Gastrocnemius medialis (tissue), 4 donors: ENCODE measurements at regions not wholly inside any gene's neighbourhood (a gene's known extent, or its start where the extent isn't known, plus 50 kb on each side); places are given as distances from the start of the nearest gene placed in this dataset.

Source experiments
- CTCF ChIP-seq, 5 experiments: fragments of 450-650 bp in 3 of 5; fragments of 200-600 bp in 2 of 5; sonication (generic) in 2 of 5; IDR thresholded peaks in 4 of 5; conservative IDR thresholded peaks in 1 of 5; 1 replicate in 4 of 5; 2 replicates in 1 of 5; pipeline ENCODE4 v1.5.1; 2016 to 2019; ENCODE audit warnings: antibody characterized with exemption in 5 of 5, mild to moderate bottlenecking in 3 of 5, moderate library complexity in 3 of 5
- POLR2A ChIP-seq, 2 donors: fragments of 450-650 bp; IDR thresholded peaks; one replicate each; pipeline ENCODE4 v1.6.1; 2017; ENCODE audit warnings: antibody characterized with exemption in 2 of 2, mild to moderate bottlenecking in 2 of 2, moderate library complexity in 2 of 2

GRCh38 chr5:74198156-74198555 is 442.4 kb downstream of the ENC1 start:
- TF ChIP-seq POLR2A (IDR thresholded peaks at IDR 0.05) (no peak), CTCF (IDR thresholded peaks at IDR 0.05 in 4 of 5, conservative IDR thresholded peaks at IDR 0.05 in 1 of 5) (no peak)
